HEK293 (cell line): ENCODE measurements at regions not wholly inside any gene's neighbourhood (a gene's known extent, or its start where the extent isn't known, plus 50 kb on each side); places are given as distances from the start of the nearest gene placed in this dataset.
"Not testable (repeated sequence)": the region's sequence is repeated elsewhere in the genome, so short reads cannot be mapped to it uniquely, and the experiment has no call there.

Source experiments
- HOXC10 ChIP-seq: sonication (generic); formaldehyde crosslinking; IDR thresholded peaks from 2 replicates; pipeline ENCODE4 v1.8.1; 2023; ENCODE audit warnings: mild to moderate bottlenecking, missing genetic modification reagents
- YY1 ChIP-seq: fragments of 450-650 bp; formaldehyde crosslinking; IDR thresholded peaks from 2 replicates; pipeline ENCODE4 v1.5.1; 2018; ENCODE audit warnings: missing biosample characterization, missing genetic modification characterization
- YY2 ChIP-seq: fragments of 450-650 bp; formaldehyde crosslinking; IDR thresholded peaks from 2 replicates; pipeline ENCODE4 v1.5.1; 2016; ENCODE audit warnings: missing biosample characterization, missing genetic modification characterization
- ZNF155 ChIP-seq: fragments of 450-650 bp; formaldehyde crosslinking; IDR thresholded peaks from 2 replicates; pipeline ENCODE4 v1.5.1; 2016; ENCODE audit warnings: missing biosample characterization, missing genetic modification characterization
- ZNF558 ChIP-seq: fragments of 450-650 bp; formaldehyde crosslinking; IDR thresholded peaks from 2 replicates; pipeline ENCODE4 v1.5.1; 2016; ENCODE audit warnings: missing biosample characterization, missing genetic modification characterization
- ZNF768 ChIP-seq: fragments of 450-650 bp; formaldehyde crosslinking; IDR thresholded peaks from 2 replicates; pipeline ENCODE4 v1.5.1; 2018; ENCODE audit warnings: missing biosample characterization, mild to moderate bottlenecking, missing genetic modification characterization
- TF ChIP-seq, protein P1 (sequence below): fragments of 450-650 bp; formaldehyde crosslinking; IDR thresholded peaks from 2 replicates; pipeline ENCODE4 v1.5.1; 2016; ENCODE audit warnings: missing biosample characterization, missing genetic modification characterization

DNA sequence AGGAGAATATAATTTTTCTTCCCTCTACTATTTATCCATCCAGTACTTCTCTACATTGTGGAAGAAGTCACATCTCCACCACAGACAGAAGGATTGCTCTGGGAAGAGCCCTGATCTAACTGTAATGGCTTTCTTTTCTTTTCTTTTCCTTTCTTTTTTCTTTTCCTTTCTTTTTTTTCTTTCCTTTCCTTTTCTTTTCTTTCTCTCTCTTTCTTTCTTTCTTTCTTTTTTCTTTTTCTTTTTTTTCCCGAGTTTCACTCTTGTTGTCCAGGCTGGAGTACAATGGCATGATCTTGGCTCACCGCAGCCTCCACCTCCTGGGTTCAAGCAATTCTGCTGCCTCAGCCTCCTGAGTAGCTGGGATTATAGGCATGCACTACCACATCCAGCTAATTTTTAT is 131.7 kb downstream of the KLF6 start:
- TF ChIP-seq ZNF155; HOXC10 (CRISPR knock-in tag); ZNF768 (tag by site-specific recombination); YY1 (tag by site-specific recombination); YY2 (tag by site-specific recombination); ZNF558 (tag by site-specific recombination): not testable (repeated sequence)
- TF ChIP-seq, protein P1, sequence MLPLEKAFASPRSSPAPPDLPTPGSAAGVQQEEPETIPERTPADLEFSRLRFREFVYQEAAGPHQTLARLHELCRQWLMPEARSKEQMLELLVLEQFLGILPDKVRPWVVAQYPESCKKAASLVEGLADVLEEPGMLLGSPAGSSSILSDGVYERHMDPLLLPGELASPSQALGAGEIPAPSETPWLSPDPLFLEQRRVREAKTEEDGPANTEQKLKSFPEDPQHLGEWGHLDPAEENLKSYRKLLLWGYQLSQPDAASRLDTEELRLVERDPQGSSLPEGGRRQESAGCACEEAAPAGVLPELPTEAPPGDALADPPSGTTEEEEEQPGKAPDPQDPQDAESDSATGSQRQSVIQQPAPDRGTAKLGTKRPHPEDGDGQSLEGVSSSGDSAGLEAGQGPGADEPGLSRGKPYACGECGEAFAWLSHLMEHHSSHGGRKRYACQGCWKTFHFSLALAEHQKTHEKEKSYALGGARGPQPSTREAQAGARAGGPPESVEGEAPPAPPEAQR (tag by site-specific recombination), result not testable (repeated sequence)
